ENCODE measurements at regions not wholly inside any gene's neighbourhood (a gene's known extent, or its start where the extent isn't known, plus 50 kb on each side); places are given as distances from the start of the nearest gene placed in this dataset.

DNA sequence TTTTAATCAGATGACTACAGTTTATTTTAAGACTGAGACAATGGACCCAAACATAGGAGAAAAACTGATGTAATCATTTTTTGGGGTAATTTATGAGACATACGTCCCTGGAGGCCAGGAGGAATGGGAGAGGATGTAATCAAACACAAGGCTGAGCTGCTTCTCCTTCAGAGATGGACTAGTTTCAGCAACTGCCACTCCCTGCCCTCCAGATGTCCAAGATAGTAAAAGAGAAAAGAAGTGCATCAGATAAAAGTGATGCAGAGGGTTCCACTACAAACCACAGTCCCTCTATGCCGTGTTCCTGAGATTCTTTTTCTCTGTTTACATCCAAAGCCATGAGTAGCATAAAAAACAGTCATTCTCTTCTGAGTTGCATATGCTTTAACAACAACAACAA lies 101.1 kb downstream of the DACT1 start:
- DNase-seq (ENCODE audit: extremely low spot score), result no peak

DNA sequence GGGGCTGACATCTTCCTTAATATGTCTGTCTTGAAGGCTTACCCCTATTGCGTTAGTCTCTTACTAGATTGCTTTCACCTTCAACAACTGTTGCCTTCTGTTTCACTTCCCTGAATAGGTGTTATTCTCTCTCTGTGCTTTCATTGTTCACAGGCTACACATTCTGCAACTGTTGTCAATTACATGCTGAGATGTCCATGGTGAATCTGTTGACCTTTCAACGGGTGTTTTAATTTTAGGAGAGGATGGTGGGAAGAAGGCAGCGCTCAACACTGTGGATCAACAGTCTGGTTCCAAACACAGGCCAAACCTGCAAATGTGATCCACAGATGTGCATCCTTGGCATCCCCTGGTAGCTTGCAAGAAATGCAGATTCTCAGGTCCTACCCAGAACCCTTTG lies 101.9 kb downstream of the DACT1 start:
- CTCF ChIA-PET, result interaction anchor here (1.2 kb wide), 1 partner anchor 12 kb away, joined by 4 read pairs; no protein-coding TSS in a partner anchor
- TF ChIP-seq, protein P1, sequence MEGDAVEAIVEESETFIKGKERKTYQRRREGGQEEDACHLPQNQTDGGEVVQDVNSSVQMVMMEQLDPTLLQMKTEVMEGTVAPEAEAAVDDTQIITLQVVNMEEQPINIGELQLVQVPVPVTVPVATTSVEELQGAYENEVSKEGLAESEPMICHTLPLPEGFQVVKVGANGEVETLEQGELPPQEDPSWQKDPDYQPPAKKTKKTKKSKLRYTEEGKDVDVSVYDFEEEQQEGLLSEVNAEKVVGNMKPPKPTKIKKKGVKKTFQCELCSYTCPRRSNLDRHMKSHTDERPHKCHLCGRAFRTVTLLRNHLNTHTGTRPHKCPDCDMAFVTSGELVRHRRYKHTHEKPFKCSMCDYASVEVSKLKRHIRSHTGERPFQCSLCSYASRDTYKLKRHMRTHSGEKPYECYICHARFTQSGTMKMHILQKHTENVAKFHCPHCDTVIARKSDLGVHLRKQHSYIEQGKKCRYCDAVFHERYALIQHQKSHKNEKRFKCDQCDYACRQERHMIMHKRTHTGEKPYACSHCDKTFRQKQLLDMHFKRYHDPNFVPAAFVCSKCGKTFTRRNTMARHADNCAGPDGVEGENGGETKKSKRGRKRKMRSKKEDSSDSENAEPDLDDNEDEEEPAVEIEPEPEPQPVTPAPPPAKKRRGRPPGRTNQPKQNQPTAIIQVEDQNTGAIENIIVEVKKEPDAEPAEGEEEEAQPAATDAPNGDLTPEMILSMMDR (IDR thresholded peaks at IDR 0.05; ENCODE audit: control extremely low read depth, extremely low read depth, low read depth, missing control alignments), result no peak
- DNase-seq (ENCODE audit: extremely low spot score), result peak; percentile 14
- POLR2A ChIA-PET, result no interaction called here

More for the DNA sequence above, 101.1 kb downstream of the DACT1 start:
- CTCF ChIA-PET, result interaction anchor here (1.2 kb wide), 1 partner anchor 12 kb away, joined by 4 read pairs; no protein-coding TSS in a partner anchor
- TF ChIP-seq, protein P1 (IDR thresholded peaks at IDR 0.05; ENCODE audit: control extremely low read depth, extremely low read depth, low read depth, missing control alignments), result no peak
- POLR2A ChIA-PET, result no interaction called here

DNA sequence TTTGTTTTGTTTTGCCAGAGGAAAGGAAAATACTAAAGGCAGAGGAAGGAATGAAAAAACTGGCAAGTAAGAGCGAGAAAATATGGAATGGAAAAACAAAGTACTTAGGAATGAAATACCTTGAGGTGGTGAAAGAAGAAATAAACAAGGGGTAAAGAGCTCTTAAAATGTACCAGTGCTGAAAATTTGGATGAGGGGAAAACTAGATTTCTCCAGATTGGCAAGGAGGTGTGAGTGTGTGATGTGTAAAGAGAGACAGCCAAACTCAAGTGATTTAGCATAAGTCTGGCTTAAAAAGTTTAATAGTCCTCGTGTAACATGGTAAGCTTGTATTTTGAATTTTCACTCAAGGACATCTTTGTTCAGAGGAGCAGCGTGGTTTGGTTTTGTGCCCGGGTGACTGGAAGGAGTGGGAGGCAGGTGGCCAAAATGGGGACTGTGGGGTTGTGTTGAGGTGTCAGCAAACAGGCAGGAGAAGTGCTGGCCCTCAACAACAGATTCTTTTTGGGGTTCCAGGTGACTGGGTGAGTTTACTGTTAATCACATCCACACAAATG lies 102.7 kb downstream of the DACT1 start:
- TF ChIP-seq, protein P1 (IDR thresholded peaks at IDR 0.05; ENCODE audit: control extremely low read depth, extremely low read depth, low read depth, missing control alignments), result no peak
- ChIA-PET CTCF (interaction anchor here (1.3 kb wide), 1 partner anchor 8 kb away, joined by 4 read pairs; no protein-coding TSS in a partner anchor), POLR2A (no interaction called here)
- no peak for DNase-seq (ENCODE audit: extremely low spot score)

DNA sequence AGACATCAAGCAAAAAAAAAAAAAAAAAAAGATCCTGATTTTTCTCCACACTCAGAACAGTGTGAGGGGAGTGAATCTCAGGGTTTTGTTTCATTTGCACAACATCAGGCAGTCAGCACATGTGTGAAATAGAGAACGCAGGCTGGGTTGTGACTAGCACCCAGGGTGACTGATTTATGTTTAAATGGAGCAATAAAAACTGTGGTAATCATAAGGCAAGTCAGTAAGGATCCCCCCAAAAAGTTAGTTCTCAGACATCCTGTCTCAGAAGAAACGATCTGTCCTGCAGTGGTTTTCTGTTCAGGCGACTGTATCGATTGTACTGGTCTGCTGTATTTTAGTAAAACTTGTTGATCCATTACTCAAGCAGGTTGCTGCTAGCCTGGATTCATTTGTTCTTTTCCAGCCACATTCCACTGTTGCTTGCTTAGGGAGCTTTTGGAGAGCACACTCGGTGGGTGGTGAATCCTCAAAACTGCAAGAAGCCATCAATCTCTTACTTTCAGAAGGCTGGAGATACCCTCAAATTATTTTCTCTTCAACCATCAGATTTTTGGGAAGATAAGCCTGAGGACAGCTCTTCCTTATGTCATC lies 107.1 kb downstream of the DACT1 start:
- CTCF ChIA-PET, result no interaction called here
- POLR2A ChIA-PET, result no interaction called here
- TF ChIP-seq, protein P1 (IDR thresholded peaks at IDR 0.05; ENCODE audit: control extremely low read depth, extremely low read depth, low read depth, missing control alignments), result no peak
- no peak for DNase-seq (ENCODE audit: extremely low spot score)

DNA sequence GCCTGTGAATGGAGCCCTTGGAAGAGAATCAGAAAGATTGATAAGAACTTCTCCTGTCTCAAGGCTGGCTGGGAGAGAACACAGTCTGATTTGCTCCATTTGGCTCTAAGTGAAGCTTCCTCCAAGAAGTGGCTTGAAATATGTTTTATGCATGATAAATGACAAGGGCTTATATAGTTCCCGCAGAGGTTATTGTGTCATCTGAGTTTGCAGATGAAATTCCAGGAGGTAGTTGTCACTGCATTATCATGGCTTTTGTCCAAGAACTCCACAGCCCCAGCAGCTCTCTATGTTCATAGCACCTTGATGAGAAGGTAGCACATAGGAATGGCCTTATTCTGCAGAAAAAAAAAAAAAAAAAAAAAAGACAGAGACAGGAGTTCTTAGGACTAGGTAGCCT lies 108.5 kb downstream of the DACT1 start:
- TF ChIP-seq, protein P1 (IDR thresholded peaks at IDR 0.05; ENCODE audit: control extremely low read depth, extremely low read depth, low read depth, missing control alignments), result no peak
- POLR2A ChIA-PET, result interaction anchor here (0.5 kb wide), 1 partner anchor 129 kb away, joined by 6 read pairs; no protein-coding TSS in a partner anchor
- CTCF ChIA-PET, result interaction anchor here (0.7 to 1.0 kb wide), 2 partner anchors 14 to 60 kb away, joined by 3 read pairs; no protein-coding TSS in a partner anchor
- no peak for DNase-seq (ENCODE audit: extremely low spot score)

DNA sequence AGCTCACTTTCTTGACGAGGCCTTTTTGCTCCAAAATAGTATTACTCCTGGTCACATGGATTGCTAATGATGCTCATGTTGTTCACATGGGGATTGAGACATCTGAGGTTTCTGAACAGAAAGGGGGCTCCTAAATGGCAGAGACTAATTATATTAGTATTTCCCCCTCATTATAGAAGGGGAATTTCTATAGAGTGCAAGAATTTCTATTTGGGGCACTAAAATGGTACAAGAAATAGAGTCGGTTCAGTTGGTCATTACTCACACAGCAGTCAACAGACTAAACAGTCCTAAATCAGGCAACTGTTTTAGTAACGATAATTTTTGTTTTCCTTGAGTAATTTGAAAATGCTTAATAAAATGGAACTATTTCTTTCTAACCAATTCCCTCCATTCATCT lies 108.9 kb downstream of the DACT1 start:
- no peak for DNase-seq (ENCODE audit: extremely low spot score)
- ChIA-PET CTCF (interaction anchor here (0.7 to 1.0 kb wide), 2 partner anchors 15 to 61 kb away, joined by 3 read pairs; no protein-coding TSS in a partner anchor), POLR2A (no interaction called here)
- TF ChIP-seq, protein P1 (IDR thresholded peaks at IDR 0.05; ENCODE audit: control extremely low read depth, extremely low read depth, low read depth, missing control alignments), result no peak
